H9 (cell line): ENCODE measurements at regions not wholly inside any gene's neighbourhood (a gene's known extent, or its start where the extent isn't known, plus 50 kb on each side); places are given as distances from the start of the nearest gene placed in this dataset.

Source experiments
- DNase-seq: peaks from one replicate; pipeline ENCODE4 v3.0.0-alpha.2; 2017
- H2AFZ ChIP-seq: one replicate; pipeline ENCODE4 v1.6.1; 2013; ENCODE audit warnings: mild to moderate bottlenecking, low read length, control low read depth, moderate library complexity
- H2AK5ac ChIP-seq: 2 replicates; pipeline ENCODE4 v1.6.1; 2013; ENCODE audit warnings: low read length, control low read depth, mixed read lengths; ENCODE audit not compliant: insufficient read length
- H2BK120ac ChIP-seq: one replicate; pipeline ENCODE4 v1.6.1; 2013; ENCODE audit warnings: low read depth, mild to moderate bottlenecking, low read length, control low read depth, inconsistent platforms; ENCODE audit not compliant: poor library complexity, severe bottlenecking
- H2BK12ac ChIP-seq: 2 replicates; pipeline ENCODE4 v1.6.1; 2013; ENCODE audit warnings: low read length, control low read depth, mixed read lengths, low read depth; ENCODE audit not compliant: insufficient read length
- H2BK15ac ChIP-seq: 2 replicates; pipeline ENCODE4 v1.6.1; 2013; ENCODE audit warnings: low read depth, low read length, control low read depth
- H2BK20ac ChIP-seq: one replicate; pipeline ENCODE4 v1.6.1; 2013; ENCODE audit warnings: low read depth, mild to moderate bottlenecking, low read length, control low read depth, inconsistent platforms; ENCODE audit not compliant: poor library complexity, severe bottlenecking
- H2BK5ac ChIP-seq: 2 replicates; pipeline ENCODE4 v1.6.1; 2013; ENCODE audit warnings: low read length, control low read depth, mixed read lengths; ENCODE audit not compliant: insufficient read length
- H3K14ac ChIP-seq: 2 replicates; pipeline ENCODE4 v1.6.1; 2013; ENCODE audit warnings: low read length, control low read depth; ENCODE audit not compliant: insufficient read depth
- H3K18ac ChIP-seq: 2 replicates; pipeline ENCODE4 v1.6.1; 2013; ENCODE audit warnings: low read depth, mild to moderate bottlenecking, mixed read lengths, low read length, control low read depth; ENCODE audit not compliant: insufficient read length
- H3K23ac ChIP-seq: 2 replicates; pipeline ENCODE4 v1.6.1; 2013; ENCODE audit warnings: low read length, control low read depth, mixed read lengths, low read depth; ENCODE audit not compliant: insufficient read length
- H3K23me2 ChIP-seq: 2 replicates; pipeline ENCODE4 v1.6.1; 2013; ENCODE audit warnings: low read depth, mild to moderate bottlenecking, mixed read lengths, low read length, control low read depth; ENCODE audit not compliant: insufficient read length, poor library complexity, severe bottlenecking
- H3K27ac ChIP-seq: 2 replicates; pipeline ENCODE4 v1.5.1; 2013; ENCODE audit warnings: low read length, control low read depth, mixed read lengths, low read depth; ENCODE audit not compliant: insufficient read length
- H3K27me3 ChIP-seq: 2 replicates; pipeline ENCODE4 v1.6.1; 2013; ENCODE audit warnings: low read length, control low read depth, inconsistent platforms; ENCODE audit not compliant: insufficient read depth
- H3K4ac ChIP-seq: 2 replicates; pipeline ENCODE4 v1.6.1; 2013; ENCODE audit warnings: low read depth, mild to moderate bottlenecking, control low read depth, inconsistent platforms, low read length, moderate library complexity
- H3K4me1 ChIP-seq: 2 replicates; pipeline ENCODE4 v1.6.1; 2013; ENCODE audit warnings: low read length, control low read depth, inconsistent platforms; ENCODE audit not compliant: insufficient read depth
- H3K4me2 ChIP-seq: 2 replicates; pipeline ENCODE4 v1.6.1; 2013; ENCODE audit warnings: low read length, control low read depth, mixed read lengths; ENCODE audit not compliant: insufficient read length, insufficient read depth
- H3K56ac ChIP-seq: 2 replicates; pipeline ENCODE4 v1.6.1; 2013; ENCODE audit warnings: low read depth, mild to moderate bottlenecking, mixed read lengths, low read length, control low read depth; ENCODE audit not compliant: insufficient read length
- H3K79me1 ChIP-seq: 2 replicates; pipeline ENCODE4 v1.6.1; 2013; ENCODE audit warnings: low read depth, mild to moderate bottlenecking, moderate library complexity, low read length, control low read depth, inconsistent platforms; ENCODE audit not compliant: insufficient read depth, poor library complexity, severe bottlenecking
- H3K79me2 ChIP-seq: 2 replicates; pipeline ENCODE4 v1.6.1; 2013; ENCODE audit warnings: low read length, control low read depth, inconsistent platforms; ENCODE audit not compliant: insufficient read depth
- H3K9ac ChIP-seq: 2 replicates; pipeline ENCODE4 v1.6.1; 2013; ENCODE audit warnings: low read length, control low read depth, mixed read lengths; ENCODE audit not compliant: insufficient read length; ENCODE audit errors: extremely low read depth
- H3K9me3 ChIP-seq: one replicate; pipeline ENCODE4 v1.6.1; 2013; ENCODE audit warnings: low read depth, low read length, inconsistent platforms; ENCODE audit not compliant: control insufficient read depth
- H3T11ph ChIP-seq: one replicate; pipeline ENCODE4 v1.6.1; 2013; ENCODE audit warnings: mild to moderate bottlenecking, low read length, control low read depth, inconsistent platforms
- H4K20me1 ChIP-seq: one replicate; pipeline ENCODE4 v1.6.1; 2013; ENCODE audit not compliant: control insufficient read depth, insufficient read length, insufficient read depth
- H4K5ac ChIP-seq: 2 replicates; pipeline ENCODE4 v1.6.1; 2013; ENCODE audit warnings: low read depth, mild to moderate bottlenecking, mixed read lengths, low read length, control low read depth; ENCODE audit not compliant: insufficient read length
- H4K8ac ChIP-seq: replicated peaks from 2 replicates; pipeline ENCODE4 v1.6.1; 2013; ENCODE audit warnings: low read length, control low read depth, mixed read lengths, low read depth; ENCODE audit not compliant: insufficient read length
- H4K91ac ChIP-seq: 2 replicates; pipeline ENCODE4 v1.6.1; 2013; ENCODE audit warnings: low read depth, mild to moderate bottlenecking, moderate library complexity, mixed read lengths, low read length, control low read depth; ENCODE audit not compliant: insufficient read length
- H3K27ac Mint-ChIP-seq, 3 experiments: 2 replicates in 2 of 3; 3 replicates in 1 of 3; pipeline ENCODE4 v1.8.0; 2020 to 2021; ENCODE audit warnings: mixed read lengths in 3 of 3, mild to moderate bottlenecking in 1 of 3, moderate library complexity in 1 of 3
- H3K27me3 Mint-ChIP-seq: 2 replicates; pipeline ENCODE4 v1.8.0; 2021; ENCODE audit warnings: low read depth, mild to moderate bottlenecking, moderate library complexity, mixed read lengths
- H3K36me3 Mint-ChIP-seq, 3 experiments: 2 replicates in 2 of 3; 3 replicates in 1 of 3; pipeline ENCODE4 v1.8.0; 2020 to 2021; ENCODE audit warnings: low read depth in 3 of 3, mixed read lengths in 3 of 3; ENCODE audit not compliant: insufficient read depth in 1 of 3
- H3K4me1 Mint-ChIP-seq, 2 experiments: 2 replicates each; pipeline ENCODE4 v1.8.0; 2020; ENCODE audit warnings: mixed read lengths in 2 of 2
- H3K4me3 Mint-ChIP-seq, 2 experiments: 2 replicates in 1 of 2; 3 replicates in 1 of 2; pipeline ENCODE4 v1.8.0; 2020 to 2021; ENCODE audit warnings: mild to moderate bottlenecking in 2 of 2, mixed read lengths in 2 of 2, moderate library complexity in 1 of 2
- H3K9me3 Mint-ChIP-seq, 2 experiments: 2 replicates in 1 of 2; 3 replicates in 1 of 2; pipeline ENCODE4 v1.8.0; 2020; ENCODE audit warnings: mild to moderate bottlenecking in 2 of 2, mixed read lengths in 2 of 2, moderate library complexity in 1 of 2
- WGBS: extraction: QIAGEN DNeasy Blood & Tissue Kit; methylation state at CpG from one replicate; pipeline ENCODE4 v1.1.7; 2013; ENCODE audit warnings: missing lambda C conversion rate, low lambda C conversion rate, mixed read lengths; ENCODE audit not compliant: insufficient read length; ENCODE audit errors: extremely low coverage; 5-methylcytosine and 5-hydroxymethylcytosine counted together
- TF ChIP-seq, protein P1 (sequence below): fragments of 200-600 bp; sonication (generic); conservative IDR thresholded peaks from 3 replicates; pipeline ENCODE4 v1.8.0; 2021; ENCODE audit warnings: antibody characterized with exemption, mild to moderate bottlenecking

GRCh38 chr5:3221432-3221831 is 374.2 kb upstream of the IRX1 start:
- H2BK120ac ChIP-seq: no peak overlapping the region
- no peaks in the 10 kb centered on the region for H4K20me1 ChIP-seq
- no peak overlapping the region for H3K27ac ChIP-seq
- Mint-ChIP-seq H3K4me3 (no peak overlapping the region), H3K27ac (no peak overlapping the region), H3K4me1 (peaks cover 14 to 17% of the 10 kb centered on the region in 2 experiments), H3K9me3 (no peaks in the 10 kb centered on the region), H3K36me3 (no peaks in the 10 kb centered on the region), H3K27me3 (peaks cover 8% of the 10 kb centered on the region)
- no peak overlapping the region for H3K4ac ChIP-seq
- no peak overlapping the region for H2AK5ac ChIP-seq
- H3K79me2 ChIP-seq: no peaks in the 10 kb centered on the region
- TF ChIP-seq, protein P1, sequence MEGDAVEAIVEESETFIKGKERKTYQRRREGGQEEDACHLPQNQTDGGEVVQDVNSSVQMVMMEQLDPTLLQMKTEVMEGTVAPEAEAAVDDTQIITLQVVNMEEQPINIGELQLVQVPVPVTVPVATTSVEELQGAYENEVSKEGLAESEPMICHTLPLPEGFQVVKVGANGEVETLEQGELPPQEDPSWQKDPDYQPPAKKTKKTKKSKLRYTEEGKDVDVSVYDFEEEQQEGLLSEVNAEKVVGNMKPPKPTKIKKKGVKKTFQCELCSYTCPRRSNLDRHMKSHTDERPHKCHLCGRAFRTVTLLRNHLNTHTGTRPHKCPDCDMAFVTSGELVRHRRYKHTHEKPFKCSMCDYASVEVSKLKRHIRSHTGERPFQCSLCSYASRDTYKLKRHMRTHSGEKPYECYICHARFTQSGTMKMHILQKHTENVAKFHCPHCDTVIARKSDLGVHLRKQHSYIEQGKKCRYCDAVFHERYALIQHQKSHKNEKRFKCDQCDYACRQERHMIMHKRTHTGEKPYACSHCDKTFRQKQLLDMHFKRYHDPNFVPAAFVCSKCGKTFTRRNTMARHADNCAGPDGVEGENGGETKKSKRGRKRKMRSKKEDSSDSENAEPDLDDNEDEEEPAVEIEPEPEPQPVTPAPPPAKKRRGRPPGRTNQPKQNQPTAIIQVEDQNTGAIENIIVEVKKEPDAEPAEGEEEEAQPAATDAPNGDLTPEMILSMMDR: no peak
- H3K23ac ChIP-seq: no peak overlapping the region
- H4K91ac ChIP-seq: no peak overlapping the region
- H3K14ac ChIP-seq: no peak overlapping the region
- no peaks in the 10 kb centered on the region for H3K9me3 ChIP-seq
- H3K79me1 ChIP-seq: no peaks in the 10 kb centered on the region
- H3T11ph ChIP-seq: no peak overlapping the region
- H3K9ac ChIP-seq: no peak overlapping the region
- no peak overlapping the region for H2BK5ac ChIP-seq
- H2BK20ac ChIP-seq: no peak overlapping the region
- no peak overlapping the region for H3K18ac ChIP-seq
- no peak overlapping the region for H3K56ac ChIP-seq
- DNase-seq: no peak
- no peaks in the 10 kb centered on the region for H3K27me3 ChIP-seq
- H3K23me2 ChIP-seq: no peaks in the 10 kb centered on the region
- H4K5ac ChIP-seq: no peak overlapping the region
- H2BK12ac ChIP-seq: no peak overlapping the region
- no peak overlapping the region for H4K8ac ChIP-seq
- H3K4me1 ChIP-seq: no peaks in the 10 kb centered on the region
- H2BK15ac ChIP-seq: no peak overlapping the region
- H3K4me2 ChIP-seq: no peak overlapping the region
- H2AFZ ChIP-seq: no peak overlapping the region
- no CpG with 5 or more reads among the region's 9 CpGs for WGBS
